ENCODE measurements at regions not wholly inside any gene's neighbourhood (a gene's known extent, or its start where the extent isn't known, plus 50 kb on each side); places are given as distances from the start of the nearest gene placed in this dataset.

GRCh38 chr5:61916621-61917620, 389.1 kb upstream of the KIF2A start:
- Mint-ChIP-seq H3K36me3 (no peaks in the 10 kb centered on the region), H3K9me3 (peaks cover 14% of the 10 kb centered on the region), H3K4me1 (peaks cover 6% of the 10 kb centered on the region), H3K27me3 (ENCODE audit: low read depth) (peaks cover 8% of the 10 kb centered on the region), H3K4me3 (no peak overlapping the region), H3K27ac (no peak overlapping the region)
- DNase-seq (ENCODE audit: low spot score in 2 of 2, unreplicated experiment in 2 of 2) = no peak
- TF ChIP-seq CTCF (IDR thresholded peaks at IDR 0.05; ENCODE audit: unreplicated experiment) = no peak

DNA sequence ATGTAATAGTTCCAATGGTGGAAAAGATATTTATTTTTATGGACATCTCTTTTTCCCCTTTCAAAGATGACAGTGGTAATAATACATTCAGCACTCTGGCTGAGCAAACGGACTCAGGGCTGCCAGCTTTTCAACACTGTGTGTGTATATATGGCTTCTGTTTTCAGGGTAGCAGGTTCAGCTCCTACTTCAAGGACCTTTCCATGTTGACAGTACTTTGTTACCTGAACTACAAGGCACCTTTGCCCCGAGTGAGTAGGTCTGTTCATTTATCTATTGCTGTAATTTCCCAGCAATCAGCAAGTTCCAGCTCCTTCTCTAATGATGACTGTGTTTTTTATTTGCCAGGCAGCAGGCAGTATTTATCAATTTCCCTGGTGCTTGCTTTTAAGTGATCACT, 387.4 kb upstream of the KIF2A start:
- no peak overlapping the region for H3K27ac Mint-ChIP-seq
- H3K27me3 Mint-ChIP-seq (ENCODE audit: low read depth) = peaks cover 16% of the 10 kb centered on the region
- H3K4me1 Mint-ChIP-seq = peaks cover 6% of the 10 kb centered on the region
- H3K36me3 Mint-ChIP-seq = no peaks in the 10 kb centered on the region
- TF ChIP-seq CTCF (IDR thresholded peaks at IDR 0.05; ENCODE audit: unreplicated experiment) = no peak
- H3K4me3 Mint-ChIP-seq = no peak overlapping the region
- peaks cover 3% of the 10 kb centered on the region for H3K9me3 Mint-ChIP-seq
- DNase-seq (ENCODE audit: low spot score in 2 of 2, unreplicated experiment in 2 of 2) = no peak

DNA sequence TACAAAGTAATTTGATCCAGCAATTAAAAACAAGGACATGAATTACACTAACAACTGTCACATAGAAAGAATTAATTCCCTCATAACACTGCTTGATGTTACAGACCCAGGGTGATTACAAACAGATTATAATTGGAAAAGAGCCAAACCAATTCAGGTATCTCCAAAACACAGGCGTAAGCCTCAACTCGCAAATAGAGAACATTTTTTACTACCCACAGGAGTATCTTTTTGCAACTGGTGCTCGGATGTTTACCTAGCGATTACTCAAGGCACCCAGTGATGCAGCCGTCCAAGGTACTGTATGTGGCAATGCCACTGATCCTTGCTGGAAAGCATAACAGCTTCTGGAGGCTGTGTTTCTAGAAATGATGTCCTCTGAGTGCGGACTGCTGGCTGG, 386.1 kb upstream of the KIF2A start:
- peaks cover 6% of the 10 kb centered on the region for H3K4me1 Mint-ChIP-seq
- H3K9me3 Mint-ChIP-seq = no peaks in the 10 kb centered on the region
- no peak overlapping the region for H3K27ac Mint-ChIP-seq

DNA sequence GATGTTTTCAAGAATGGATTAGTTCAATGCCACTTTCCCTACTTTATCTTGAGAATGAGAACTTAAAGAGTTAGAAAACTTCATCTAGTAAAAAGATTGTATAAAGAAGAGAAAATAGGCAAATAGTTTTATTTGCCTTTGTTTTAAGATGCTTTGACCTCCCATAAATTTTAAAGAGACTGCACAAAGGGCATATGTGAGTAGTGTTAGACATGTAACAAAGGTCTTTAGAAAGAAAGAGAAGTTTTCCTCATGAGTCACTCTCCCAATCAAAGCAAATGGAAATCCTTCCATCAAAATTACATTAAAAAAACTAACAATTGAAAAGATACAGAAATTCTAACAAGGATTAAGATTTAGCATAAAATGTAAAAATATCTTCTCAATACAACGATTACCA, 381.8 kb upstream of the KIF2A start:
- no peak overlapping the region for H3K27ac Mint-ChIP-seq
- no peak for DNase-seq (ENCODE audit: low spot score in 2 of 2, unreplicated experiment in 2 of 2)
- H3K9me3 Mint-ChIP-seq = no peaks in the 10 kb centered on the region
- peaks cover 6% of the 10 kb centered on the region for H3K4me1 Mint-ChIP-seq
- no peak for TF ChIP-seq CTCF (IDR thresholded peaks at IDR 0.05; ENCODE audit: unreplicated experiment)
- no peak overlapping the region for H3K4me3 Mint-ChIP-seq
- H3K27me3 Mint-ChIP-seq (ENCODE audit: low read depth) = peaks cover 33% of the 10 kb centered on the region
- no peaks in the 10 kb centered on the region for H3K36me3 Mint-ChIP-seq

More for the DNA sequence above, 386.1 kb upstream of the KIF2A start:
- Mint-ChIP-seq H3K27me3 (ENCODE audit: low read depth) (peaks cover 26% of the 10 kb centered on the region), H3K36me3 (no peaks in the 10 kb centered on the region), H3K4me3 (no peak overlapping the region)
- no peak for TF ChIP-seq CTCF (IDR thresholded peaks at IDR 0.05; ENCODE audit: unreplicated experiment)
- DNase-seq (ENCODE audit: low spot score in 2 of 2, unreplicated experiment in 2 of 2) = no peak

- Mint-ChIP-seq H3K4me1 (no peaks in the 10 kb centered on the region), H3K9me3 (peaks cover 6% of the 10 kb centered on the region), H3K4me3 (no peak overlapping the region), H3K36me3 (no peaks in the 10 kb centered on the region), H3K27me3 (ENCODE audit: low read depth) (peaks cover 28% of the 10 kb centered on the region), H3K27ac (no peak overlapping the region)
- no peak for DNase-seq (ENCODE audit: low spot score in 2 of 2, unreplicated experiment in 2 of 2)
- no peak for TF ChIP-seq CTCF (IDR thresholded peaks at IDR 0.05; ENCODE audit: unreplicated experiment)
These were observed 379.1 kb upstream of the KIF2A start for GRCh38 chr5:61926911-61927310.

Data from mesothelial cell of epicardium (in vitro differentiated cells).